Loucy (cell line): ENCODE measurements at regions not wholly inside any gene's neighbourhood (a gene's known extent, or its start where the extent isn't known, plus 50 kb on each side); places are given as distances from the start of the nearest gene placed in this dataset.

Experiments
- H2AFZ ChIP-seq: fragments of 200-600 bp; sonication (generic); 2 replicates; pipeline ENCODE4 v1.6.0; 2016; ENCODE audit warnings: antibody characterized with exemption, mild to moderate bottlenecking, low read length, moderate library complexity
- H3F3A ChIP-seq: fragments of 200-600 bp; 2 replicates; pipeline ENCODE4 v1.6.0; 2016; ENCODE audit warnings: antibody characterized with exemption, low read depth, mild to moderate bottlenecking
- H3K27me3 ChIP-seq: fragments of 200-600 bp; sonication (generic); 2 replicates; pipeline ENCODE4 v1.6.1; 2014; ENCODE audit warnings: low read length, mild to moderate bottlenecking; ENCODE audit not compliant: insufficient read depth, poor library complexity, severe bottlenecking
- H3K36me3 ChIP-seq: fragments of 200-600 bp; sonication (generic); 2 replicates; pipeline ENCODE4 v1.6.1; 2016; ENCODE audit warnings: low read length; ENCODE audit not compliant: insufficient read depth
- H3K4me1 ChIP-seq: fragments of 200-600 bp; sonication (generic); 2 replicates; pipeline ENCODE4 v1.5.1; 2014; ENCODE audit warnings: low read length, mild to moderate bottlenecking; ENCODE audit not compliant: insufficient read depth, poor library complexity, severe bottlenecking
- H3K4me2 ChIP-seq: fragments of 200-600 bp; sonication (generic); 2 replicates; pipeline ENCODE4 v1.6.0; 2014; ENCODE audit warnings: antibody characterized with exemption, low read length, low read depth, mild to moderate bottlenecking; ENCODE audit not compliant: poor library complexity, severe bottlenecking
- H3K4me3 ChIP-seq: fragments of 200-600 bp; sonication (generic); 2 replicates; pipeline ENCODE4 v1.5.1; 2014; ENCODE audit warnings: low read length, mild to moderate bottlenecking, mixed read lengths; ENCODE audit not compliant: poor library complexity, severe bottlenecking
- H3K79me2 ChIP-seq: fragments of 200-600 bp; sonication (generic); 2 replicates; pipeline ENCODE4 v1.6.1; 2014; ENCODE audit warnings: low read length; ENCODE audit not compliant: insufficient read depth
- H3K9ac ChIP-seq: fragments of 200-600 bp; sonication (generic); 2 replicates; pipeline ENCODE4 v1.6.0; 2014; ENCODE audit warnings: mild to moderate bottlenecking, low read depth, low read length, moderate library complexity; ENCODE audit not compliant: poor library complexity, severe bottlenecking
- H3K9me2 ChIP-seq: fragments of 200-600 bp; sonication (generic); replicated peaks from 2 replicates; pipeline ENCODE4 v1.6.1; 2016; ENCODE audit warnings: low read depth, low read length, mixed read lengths
- H3K9me3 ChIP-seq: fragments of 200-600 bp; sonication (generic); 2 replicates; pipeline ENCODE4 v1.6.1; 2014; ENCODE audit warnings: mild to moderate bottlenecking, antibody characterized with exemption, low read length, low read depth; ENCODE audit not compliant: insufficient read depth
- H4K20me1 ChIP-seq: fragments of 200-600 bp; sonication (generic); 2 replicates; pipeline ENCODE4 v1.6.0; 2014; ENCODE audit warnings: antibody characterized with exemption, low read length, mild to moderate bottlenecking; ENCODE audit not compliant: insufficient read depth, poor library complexity, severe bottlenecking
- CTCF ChIP-seq: fragments of 200-600 bp; sonication (generic); conservative IDR thresholded peaks from 2 replicates; pipeline ENCODE4 v1.5.1; 2014; ENCODE audit warnings: mild to moderate bottlenecking, antibody characterized with exemption, low read length
- EZH2phosphoT487 ChIP-seq: fragments of 200-600 bp; IDR thresholded peaks from 2 replicates; pipeline ENCODE4 v1.6.1; 2018; ENCODE audit warnings: antibody characterized with exemption, mild to moderate bottlenecking, moderate library complexity, borderline replicate concordance

GRCh38 chr10:113476191-113476590 is 76.7 kb upstream of the HABP2 start:
- no peak overlapping the region for H3K9ac ChIP-seq
- H2AFZ ChIP-seq: no peak overlapping the region

GRCh38 chr10:113476673-113477072 is 76.2 kb upstream of the HABP2 start:
- no peaks in the 10 kb centered on the region for H4K20me1 ChIP-seq
- no peak overlapping the region for H3K4me2 ChIP-seq
- no peaks in the 10 kb centered on the region for H3K9me2 ChIP-seq
- H2AFZ ChIP-seq: no peak overlapping the region
- H3K27me3 ChIP-seq: peaks cover 2% of the 10 kb centered on the region
- H3K79me2 ChIP-seq: no peaks in the 10 kb centered on the region
- no peaks in the 10 kb centered on the region for H3F3A ChIP-seq
- no peak overlapping the region for H3K4me3 ChIP-seq
- H3K9me3 ChIP-seq: peaks cover 17% of the 10 kb centered on the region; the same call in 1 of the 2 replicates
- H3K4me1 ChIP-seq: no peaks in the 10 kb centered on the region
- no peak for TF ChIP-seq CTCF
- TF ChIP-seq EZH2phosphoT487: no peak
- no peaks in the 10 kb centered on the region for H3K36me3 ChIP-seq
- no peak overlapping the region for H3K9ac ChIP-seq

More at GRCh38 chr10:113476191-113476590, 76.7 kb upstream of the HABP2 start:
- Histone ChIP-seq H3F3A (no peaks in the 10 kb centered on the region), H3K79me2 (no peaks in the 10 kb centered on the region), H3K9me2 (no peaks in the 10 kb centered on the region), H3K27me3 (no peaks in the 10 kb centered on the region), H3K4me3 (no peak overlapping the region), H3K4me1 (no peaks in the 10 kb centered on the region), H3K9me3 (peaks cover 12% of the 10 kb centered on the region; the same call in 1 of the 2 replicates), H3K36me3 (no peaks in the 10 kb centered on the region), H3K4me2 (no peak overlapping the region), H4K20me1 (no peaks in the 10 kb centered on the region)
- TF ChIP-seq CTCF: no peak
- no peak for TF ChIP-seq EZH2phosphoT487

GRCh38 chr10:113477451-113477850 is 75.4 kb upstream of the HABP2 start:
- Histone ChIP-seq H4K20me1 (no peaks in the 10 kb centered on the region), H3K9me3 (peaks cover 19% of the 10 kb centered on the region; the same call in 1 of the 2 replicates), H3K36me3 (no peaks in the 10 kb centered on the region), H3K79me2 (no peaks in the 10 kb centered on the region), H3K4me1 (no peaks in the 10 kb centered on the region), H3K9me2 (no peaks in the 10 kb centered on the region), H3K4me2 (no peak overlapping the region), H3K9ac (no peak overlapping the region), H3K4me3 (no peak overlapping the region), H2AFZ (no peak overlapping the region), H3K27me3 (peaks cover 10% of the 10 kb centered on the region), H3F3A (no peaks in the 10 kb centered on the region)
- no peak for TF ChIP-seq CTCF
- no peak for TF ChIP-seq EZH2phosphoT487
